ENCODE measurements at regions not wholly inside any gene's neighbourhood (a gene's known extent, or its start where the extent isn't known, plus 50 kb on each side); places are given as distances from the start of the nearest gene placed in this dataset.
"Not testable (repeated sequence)": the region's sequence is repeated elsewhere in the genome, so short reads cannot be mapped to it uniquely, and the experiment has no call there.

DNA sequence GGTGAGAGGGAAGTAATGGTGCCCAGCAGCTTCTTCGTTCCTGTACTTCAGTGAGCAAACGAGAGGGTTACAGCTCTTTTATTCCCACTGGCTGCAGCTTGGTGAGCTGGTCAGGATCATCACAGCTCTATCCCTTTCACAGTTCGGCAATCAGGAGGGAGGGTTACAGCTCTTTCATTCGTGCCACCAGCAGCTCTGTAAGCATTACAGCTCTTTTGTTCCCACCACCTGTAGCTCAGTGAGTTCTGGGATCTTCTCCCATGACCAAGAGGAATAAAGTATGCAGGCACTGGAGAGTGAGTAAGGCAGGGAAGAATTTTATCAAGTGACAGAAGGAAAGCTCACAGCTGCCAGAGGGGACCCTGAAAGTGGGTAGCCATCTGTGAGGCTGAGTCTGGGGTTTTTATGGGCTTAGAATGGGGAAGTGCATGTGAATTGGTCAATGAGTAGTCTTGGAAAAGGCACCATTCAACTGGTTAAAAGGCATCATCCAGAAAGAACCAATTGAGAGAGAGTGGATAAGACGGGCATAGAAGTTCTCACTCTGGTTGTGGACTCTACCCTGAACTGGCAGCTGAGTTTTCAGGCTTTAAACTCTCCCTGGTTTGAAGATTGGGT, 123.7 kb downstream of the COX18 start:
- no peak for DNase-seq (ENCODE audit: extremely low read depth, low read depth, low spot score)

DNA sequence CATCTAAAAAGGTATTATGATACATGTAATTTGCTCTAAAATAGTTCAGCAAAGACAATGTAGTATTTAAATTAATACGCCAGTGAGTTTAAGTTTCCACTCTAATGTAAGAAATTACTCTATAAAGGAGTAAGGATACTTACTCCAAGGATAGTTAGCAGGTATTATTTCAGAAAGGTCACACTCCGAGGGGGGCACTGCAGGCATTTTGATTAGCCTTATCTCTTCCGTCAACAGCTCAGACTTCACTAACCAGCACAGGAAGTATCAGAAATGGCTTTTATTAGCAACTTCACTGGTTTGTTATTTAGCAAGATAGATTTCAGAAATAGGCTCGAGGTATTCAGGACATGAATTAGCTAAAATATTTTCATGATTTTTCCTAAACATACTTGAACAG, 127.0 kb downstream of the COX18 start:
- DNase-seq (ENCODE audit: extremely low read depth, low read depth, low spot score) = no peak

DNA sequence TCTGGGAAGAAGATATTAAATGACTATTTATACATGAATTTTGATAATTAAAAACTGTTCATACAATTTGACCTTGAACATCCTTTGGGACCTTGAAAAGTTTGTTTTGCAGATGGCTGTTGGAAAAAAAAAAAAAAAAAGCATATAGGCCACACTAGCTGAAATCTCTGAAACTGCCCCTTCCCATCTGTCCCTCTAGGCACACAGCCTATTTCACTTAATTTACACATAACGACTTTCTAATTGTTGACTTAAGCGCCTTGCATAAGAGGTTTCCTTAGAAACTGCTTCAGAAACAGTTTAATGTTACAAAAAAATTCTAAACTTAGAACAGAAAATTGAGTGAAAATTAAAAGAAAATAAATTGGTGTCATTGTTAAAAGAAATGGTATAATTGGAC, 131.0 kb downstream of the COX18 start:
- no peak for DNase-seq (ENCODE audit: extremely low read depth, low read depth, low spot score)

DNA sequence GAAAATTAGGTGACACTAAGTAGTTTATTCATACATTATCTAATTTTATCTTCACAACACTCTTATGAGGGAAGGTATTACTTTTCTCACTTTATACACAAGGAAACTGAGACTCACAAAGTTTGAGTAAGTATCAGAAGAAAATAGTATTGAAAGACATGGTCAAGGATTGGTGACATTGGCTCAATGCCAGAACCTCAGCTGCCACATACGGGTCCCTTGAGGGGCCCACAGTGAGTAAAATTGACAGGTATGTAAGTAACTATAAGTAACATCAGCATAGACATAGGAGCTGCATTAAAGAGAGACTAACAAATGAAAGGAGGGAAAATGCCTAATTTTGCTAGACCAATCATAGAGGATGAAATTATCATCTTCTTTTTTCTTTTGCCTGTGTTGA, 134.1 kb downstream of the COX18 start:
- no peak for DNase-seq (ENCODE audit: extremely low read depth, low read depth, low spot score)

DNA sequence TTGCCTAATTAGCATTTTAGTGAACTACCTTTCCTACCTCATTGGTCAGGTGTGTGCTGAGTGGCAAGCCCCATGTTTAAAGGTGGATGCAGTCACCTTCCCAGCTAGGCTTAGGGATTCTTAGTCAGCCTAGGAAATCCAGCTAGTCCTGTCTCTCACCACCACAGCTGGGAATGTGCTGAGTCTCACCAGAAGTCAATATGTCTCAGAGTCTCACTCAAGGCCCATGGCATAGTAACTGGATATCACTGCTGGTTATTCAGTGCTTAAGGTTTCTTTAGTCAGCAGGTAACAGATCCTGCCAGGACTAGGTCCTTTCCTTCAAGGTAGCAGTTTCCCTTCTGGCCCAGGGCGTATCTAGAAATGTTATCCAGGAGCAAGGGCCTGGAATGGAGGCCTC, 136.5 kb downstream of the COX18 start:
- DNase-seq (ENCODE audit: extremely low read depth, low read depth, low spot score) = no peak

DNA sequence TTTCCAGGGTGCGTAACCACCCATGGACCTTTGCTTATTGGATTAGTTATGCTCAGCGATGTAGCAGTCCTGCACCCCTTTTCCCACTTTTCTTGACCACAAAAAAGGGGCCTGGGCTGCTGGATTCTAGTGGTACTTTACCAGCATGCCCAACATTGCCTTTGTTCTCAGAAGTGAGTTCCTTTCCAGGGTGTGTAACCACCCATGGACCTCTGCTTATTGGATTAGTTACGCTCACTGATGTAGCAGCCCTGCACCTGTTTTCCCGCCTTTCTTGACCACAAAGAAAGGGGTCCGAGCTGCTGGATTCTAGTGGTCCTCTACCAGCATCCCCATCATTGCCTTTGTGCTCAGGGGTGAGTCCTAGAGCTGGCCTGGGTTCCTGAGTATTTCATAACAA, 138.2 kb downstream of the COX18 start:
- DNase-seq (ENCODE audit: extremely low read depth, low read depth, low spot score) = no peak

DNA sequence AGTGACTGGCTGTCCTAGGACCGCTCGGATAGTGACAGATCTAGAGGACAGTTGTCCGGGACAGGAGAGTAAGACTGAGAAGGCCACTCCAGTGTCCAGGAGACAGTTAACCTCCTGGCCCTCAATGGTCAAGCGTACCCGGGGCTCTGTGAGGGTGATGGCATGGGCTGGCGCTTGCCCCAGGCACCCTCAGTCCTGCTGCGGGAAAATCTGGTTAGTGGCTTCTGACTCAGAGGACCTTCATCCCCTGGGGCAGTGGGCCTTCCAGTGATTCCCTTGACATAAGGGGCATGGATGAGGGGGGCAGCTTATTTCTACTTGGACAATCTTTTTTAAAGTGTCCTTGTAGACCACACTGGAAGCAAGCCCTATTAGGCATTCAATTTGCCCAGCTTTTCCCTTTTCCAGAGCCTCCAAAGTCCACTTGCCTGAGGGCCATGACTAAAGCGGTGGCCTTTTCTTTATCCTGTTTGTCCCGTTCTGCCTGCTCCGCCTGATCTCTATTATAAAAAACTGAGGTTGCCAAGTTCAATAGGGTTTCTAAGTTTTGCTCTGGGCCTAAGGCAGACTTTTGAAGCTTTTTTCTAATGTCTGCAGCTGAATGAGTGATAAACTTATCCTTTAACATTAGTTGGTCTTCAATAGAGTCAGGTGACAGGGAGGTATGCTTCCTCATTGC, 139.8 kb downstream of the COX18 start:
- DNase-seq (ENCODE audit: extremely low read depth, low read depth, low spot score) = not testable (repeated sequence)

DNA sequence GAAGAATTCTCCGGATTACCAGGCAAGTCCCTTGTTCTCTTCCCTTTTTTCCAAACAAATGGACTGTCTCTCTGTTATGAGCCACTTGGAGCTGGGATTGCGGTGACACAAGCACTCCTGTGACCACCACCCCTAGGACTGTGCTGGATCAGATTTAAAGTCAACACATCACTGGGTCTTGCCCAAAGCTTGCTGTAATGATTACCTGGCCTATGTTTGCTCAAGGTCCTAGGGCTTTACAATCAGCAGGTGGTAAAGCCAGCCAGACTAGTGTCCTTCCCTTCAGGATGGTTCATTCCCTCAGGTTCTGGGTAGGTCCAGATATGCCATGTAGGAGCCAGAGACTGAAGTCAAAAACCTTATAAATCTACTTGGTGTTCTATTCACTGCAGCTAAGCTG, 144.7 kb downstream of the COX18 start:
- no peak for DNase-seq (ENCODE audit: extremely low read depth, low read depth, low spot score)

DNA sequence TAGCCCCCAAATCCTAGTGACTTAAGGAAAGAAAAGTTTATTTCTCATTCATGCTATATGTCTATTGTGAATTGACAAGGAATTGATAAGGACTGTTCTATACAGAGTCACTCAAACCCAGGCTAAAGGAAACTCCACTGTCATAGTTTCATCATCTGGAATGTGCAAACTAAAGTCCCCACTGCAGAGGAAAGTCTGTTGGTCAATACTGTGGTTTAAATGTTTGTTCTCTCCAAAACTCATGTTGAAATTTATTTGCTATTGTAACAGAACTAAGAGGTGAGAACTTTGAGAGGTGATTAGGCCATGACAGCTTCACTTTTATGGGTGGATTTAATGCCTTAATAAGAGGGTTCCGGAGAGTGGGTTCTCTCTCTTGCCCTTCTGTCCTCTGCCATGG, 149.6 kb downstream of the COX18 start:
- DNase-seq (ENCODE audit: extremely low read depth, low read depth, low spot score) = no peak

DNA sequence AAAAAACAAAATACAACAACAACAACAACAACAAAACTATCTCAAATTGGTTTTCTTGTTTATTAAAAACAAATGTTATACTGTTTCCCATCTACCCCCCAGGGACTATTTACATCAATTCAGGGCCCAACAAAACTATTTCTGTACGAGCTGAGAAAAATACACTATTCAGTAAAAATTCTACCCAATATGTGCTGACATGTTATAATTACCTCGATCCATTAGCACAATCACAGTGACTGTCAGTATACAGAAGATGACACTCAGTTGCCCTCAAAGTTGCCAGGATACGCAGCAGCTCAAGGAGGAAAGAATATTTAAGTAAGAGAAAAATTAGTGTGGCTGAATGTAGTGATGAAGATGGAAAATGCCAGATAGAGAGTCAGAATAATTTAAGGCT, 150.1 kb downstream of the COX18 start:
- DNase-seq (ENCODE audit: extremely low read depth, low read depth, low spot score) = no peak

DNA sequence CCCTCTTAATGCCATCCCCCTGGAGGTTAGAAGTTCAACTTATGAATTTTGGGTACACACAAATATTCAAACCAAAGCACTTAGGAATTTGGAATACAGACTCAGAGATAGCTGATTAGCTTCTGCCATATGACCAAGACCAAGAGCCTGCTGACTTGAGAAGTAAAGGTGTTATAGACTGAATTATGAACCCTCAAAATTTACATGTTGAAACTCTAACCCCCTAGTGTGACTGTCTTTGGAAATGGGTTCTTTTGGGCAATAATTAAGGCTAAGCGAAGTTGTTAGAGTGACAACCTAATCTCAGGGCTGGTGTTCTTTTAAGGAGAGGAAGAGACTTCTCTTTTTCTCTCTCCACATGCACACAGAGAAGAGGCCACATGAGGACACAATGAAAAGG, 151.2 kb downstream of the COX18 start:
- DNase-seq (ENCODE audit: extremely low read depth, low read depth, low spot score) = no peak

DNA sequence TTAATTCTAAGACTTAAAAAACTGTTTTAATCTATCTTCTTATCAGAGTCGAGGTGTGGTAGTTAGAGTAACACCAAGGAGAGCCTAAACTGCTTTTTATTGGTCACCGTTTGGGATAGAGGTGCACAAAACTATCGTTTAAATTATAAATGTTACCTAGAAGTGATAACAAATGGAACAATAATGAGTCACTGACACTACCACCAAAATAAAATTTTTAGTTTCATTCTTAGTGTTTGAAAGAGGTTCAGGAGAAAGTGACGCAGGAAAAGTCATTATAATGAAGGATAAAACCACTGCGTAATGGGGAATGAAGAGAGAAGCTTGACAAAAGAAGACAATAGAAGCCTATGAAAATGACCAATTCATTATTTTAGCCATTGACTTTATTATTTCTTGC, 158.2 kb downstream of the COX18 start:
- DNase-seq (ENCODE audit: extremely low read depth, low read depth, low spot score) = no peak

DNA sequence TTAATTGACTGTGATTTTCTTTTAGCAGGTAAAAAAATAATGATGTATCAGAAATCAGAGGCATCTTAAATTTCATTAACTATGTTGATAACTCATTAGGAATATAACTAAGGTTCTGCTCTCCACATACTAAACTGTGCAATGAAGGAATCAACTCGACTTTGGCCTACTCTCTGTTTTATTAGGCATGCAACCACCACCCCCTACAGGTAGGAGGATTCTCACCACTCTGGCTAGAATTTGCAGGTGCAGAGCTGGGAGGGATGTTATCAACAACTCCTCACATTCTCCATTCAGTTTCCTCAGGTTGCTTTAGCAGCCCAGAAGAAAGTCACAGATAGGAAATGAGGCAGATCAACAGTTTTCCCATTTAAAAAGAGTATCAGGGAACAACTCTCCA, 160.1 kb downstream of the COX18 start:
- no peak for DNase-seq (ENCODE audit: extremely low read depth, low read depth, low spot score)

DNA sequence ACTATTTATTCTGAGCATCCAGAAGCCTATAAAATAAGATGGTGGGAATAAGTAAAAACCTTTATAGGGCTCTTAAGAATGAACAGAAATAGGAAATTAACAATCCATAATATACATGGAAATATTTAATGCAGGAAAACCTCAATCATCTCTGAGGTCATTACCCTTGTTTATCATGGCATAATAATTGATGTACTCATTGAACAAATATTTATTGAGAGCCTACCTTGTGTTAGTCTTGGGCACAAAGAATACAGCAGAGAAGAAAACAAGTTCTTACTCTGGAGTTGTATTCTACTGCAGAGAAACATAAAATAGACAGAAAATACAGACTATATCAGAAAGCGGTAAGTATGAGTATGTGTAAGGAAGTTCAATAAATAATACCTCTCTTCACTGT, 167.2 kb downstream of the COX18 start:
- DNase-seq (ENCODE audit: extremely low read depth, low read depth, low spot score) = no peak

DNA sequence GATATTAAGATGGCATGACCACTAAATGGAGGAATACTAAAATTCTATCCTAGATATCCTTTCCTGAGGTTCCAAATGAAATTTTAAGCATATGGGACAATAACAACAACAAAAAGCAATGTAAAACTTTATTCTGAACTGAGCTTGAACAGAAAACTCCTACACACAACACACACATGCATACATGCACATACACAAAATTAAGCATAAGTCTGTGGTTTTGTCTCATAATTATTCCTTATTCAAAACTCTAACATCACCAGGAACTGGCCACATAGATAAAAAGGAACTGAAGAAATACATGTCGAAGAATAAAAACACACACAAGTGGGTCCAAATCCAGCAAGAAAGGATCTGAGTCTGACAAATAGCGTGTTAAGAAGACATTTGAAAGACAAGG, 168.0 kb downstream of the COX18 start:
- no peak for DNase-seq (ENCODE audit: extremely low read depth, low read depth, low spot score)

DNA sequence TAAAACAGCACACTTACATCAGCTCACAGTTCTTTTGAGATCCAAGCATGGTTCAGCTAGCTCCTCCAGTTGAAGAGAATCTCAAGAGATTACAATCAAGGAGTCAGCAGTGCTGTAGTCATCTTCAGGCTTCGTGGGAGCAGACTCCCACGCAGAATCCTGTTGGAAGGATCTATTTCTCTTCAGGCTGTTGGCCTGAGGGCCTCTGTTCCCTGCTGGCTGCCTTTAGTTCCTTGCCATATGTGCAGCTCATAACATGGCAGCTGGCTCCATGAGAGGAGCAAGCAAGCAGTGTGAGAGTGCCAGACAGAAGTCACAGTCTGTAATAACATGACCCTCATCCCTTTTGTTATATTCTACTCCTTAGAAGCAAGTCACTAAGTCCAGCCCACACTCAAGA, 168.6 kb downstream of the COX18 start:
- DNase-seq (ENCODE audit: extremely low read depth, low read depth, low spot score) = no peak

DNA sequence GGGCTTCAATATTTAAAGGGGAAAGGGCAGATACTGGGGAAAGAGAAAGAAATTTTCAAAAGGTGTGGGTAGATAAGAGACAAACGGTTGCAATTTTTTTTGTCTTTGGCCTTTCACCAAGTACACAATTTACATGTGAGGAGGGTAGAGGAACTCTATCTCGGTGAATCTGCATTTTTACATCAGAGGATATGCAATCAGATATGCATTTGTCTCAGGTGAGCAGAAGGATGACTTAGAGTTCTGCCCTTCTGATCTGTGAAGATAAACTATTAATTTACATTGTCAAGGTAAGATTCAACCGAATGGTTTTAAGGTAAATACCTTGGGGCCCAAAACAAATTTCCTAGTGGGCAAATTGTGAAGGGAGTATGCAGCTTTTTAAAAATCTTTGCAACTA, 169.9 kb downstream of the COX18 start:
- no peak for DNase-seq (ENCODE audit: extremely low read depth, low read depth, low spot score)

DNA sequence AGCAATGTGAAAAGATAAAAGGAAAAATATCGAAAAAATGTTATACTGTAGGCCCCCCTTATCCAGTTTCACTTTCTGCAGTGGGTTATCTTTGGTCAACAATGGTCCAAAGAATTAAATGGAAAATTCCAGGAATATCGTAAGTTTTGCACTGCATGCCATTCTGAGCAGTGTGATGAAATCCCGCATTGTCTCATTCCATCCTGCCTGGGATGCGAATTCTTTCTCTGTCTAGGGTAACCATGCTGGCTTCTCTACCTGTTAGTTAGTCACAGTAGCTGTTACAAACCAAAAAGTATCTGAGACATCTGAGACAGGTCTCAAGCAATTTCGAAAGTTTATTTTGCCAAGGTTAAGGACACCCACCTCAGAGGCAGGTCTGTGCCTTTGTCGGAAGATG, 170.3 kb downstream of the COX18 start:
- no peak for DNase-seq (ENCODE audit: extremely low read depth, low read depth, low spot score)

DNA sequence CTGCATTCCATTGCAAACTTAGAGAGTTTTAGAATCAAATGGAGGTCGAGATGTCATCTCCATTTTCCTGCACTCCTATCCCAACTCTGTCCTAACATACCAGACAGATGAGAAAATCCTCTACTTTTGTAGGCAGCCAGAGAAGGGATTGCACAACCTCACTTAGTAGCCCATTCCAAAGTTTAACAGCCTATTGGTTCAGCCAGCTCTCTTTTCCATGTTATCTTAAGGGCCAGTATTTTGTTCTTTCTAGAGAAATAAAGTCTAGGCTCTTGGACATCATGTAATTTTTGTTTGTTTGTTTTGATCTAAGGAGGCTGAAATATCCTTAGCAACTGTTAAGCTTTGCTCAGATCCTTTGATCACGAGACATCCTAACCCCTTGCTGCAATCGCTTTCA, 173.0 kb downstream of the COX18 start:
- no peak for DNase-seq (ENCODE audit: extremely low read depth, low read depth, low spot score)

DNA sequence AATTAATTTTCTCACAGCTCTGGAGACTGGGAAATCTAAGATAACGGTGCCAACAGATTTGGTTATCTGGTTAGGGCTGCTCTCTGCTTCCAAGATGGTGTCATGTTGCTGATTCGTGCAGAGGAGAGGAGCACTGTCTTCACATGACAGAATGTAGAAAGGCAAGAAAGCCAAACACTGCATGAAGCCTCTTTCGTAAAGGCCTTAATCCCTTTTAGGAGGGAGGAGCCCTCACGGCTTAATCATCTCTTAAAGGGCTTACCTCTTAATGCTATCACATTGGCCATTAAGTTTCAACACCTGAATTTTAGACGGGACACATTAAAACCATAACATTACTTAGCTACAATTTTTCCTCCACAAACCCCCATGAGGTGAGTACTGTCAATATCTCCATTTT, 174.1 kb downstream of the COX18 start:
- DNase-seq (ENCODE audit: extremely low read depth, low read depth, low spot score) = no peak

DNA sequence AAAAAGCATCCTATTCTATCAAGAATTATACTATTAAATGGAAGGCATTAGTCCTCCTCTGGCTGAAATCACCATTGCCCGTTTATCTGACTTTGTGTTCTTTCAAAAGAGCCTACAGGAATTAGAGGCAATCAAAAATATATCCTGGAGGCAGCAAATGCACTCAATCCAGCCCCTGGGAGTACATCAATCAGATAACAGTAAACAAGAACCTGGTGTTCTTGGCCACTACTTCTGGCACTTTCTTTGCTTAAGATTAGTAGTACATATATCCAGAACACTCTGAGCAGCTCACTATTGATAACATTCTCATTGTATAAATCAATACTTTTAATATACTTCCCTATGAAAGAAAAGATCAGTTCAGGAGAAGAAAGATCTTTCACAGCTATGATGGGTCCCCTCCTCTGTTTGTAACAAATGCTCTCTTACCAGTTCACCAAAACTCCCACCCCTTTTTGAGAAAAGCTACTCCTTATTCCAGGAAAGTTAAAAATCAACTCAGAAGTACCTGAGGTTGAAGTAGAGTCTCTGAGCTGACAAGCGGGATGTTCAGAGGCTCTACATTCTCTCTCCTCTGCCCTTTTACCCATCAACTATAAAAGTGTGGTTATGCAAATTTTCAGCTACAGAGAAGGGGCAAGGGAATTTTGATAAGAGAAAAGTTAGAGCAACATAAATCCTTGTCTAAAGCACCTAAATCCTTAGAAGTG, 176.0 kb downstream of the COX18 start:
- DNase-seq (ENCODE audit: extremely low read depth, low read depth, low spot score) = no peak

DNA sequence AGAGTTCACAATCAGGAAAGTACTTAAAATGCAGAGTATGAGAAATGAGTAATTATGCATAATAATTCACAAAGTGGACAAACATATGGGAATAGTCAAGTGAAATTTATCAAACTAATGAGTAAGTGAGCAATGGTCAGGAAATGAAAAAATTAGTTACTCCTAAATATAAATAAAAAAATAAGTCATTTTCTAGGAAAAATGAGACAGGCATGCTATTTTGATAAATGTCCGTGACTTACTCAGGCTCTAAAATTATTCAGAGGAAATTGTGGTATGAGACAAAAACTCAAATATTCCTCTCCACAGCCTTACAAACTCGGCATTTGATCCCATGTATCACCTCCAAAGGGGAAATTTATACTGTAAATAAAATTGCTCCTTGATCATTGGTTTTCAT, 181.2 kb downstream of the COX18 start:
- DNase-seq (ENCODE audit: extremely low read depth, low read depth, low spot score) = no peak

Data from glomerular endothelial cell (primary cell).